Vagina (tissue), 2 donors: ENCODE measurements at regions not wholly inside any gene's neighbourhood (a gene's known extent, or its start where the extent isn't known, plus 50 kb on each side); places are given as distances from the start of the nearest gene placed in this dataset.

ENCODE experiments used
- DNase-seq, 2 donors: peaks; one replicate each; pipeline ENCODE4 v3.0.0-alpha.2; 2017; ENCODE audit errors: extremely low spot score in 2 of 2
- H3K27ac ChIP-seq: fragments of 200-600 bp; sonication (generic); one replicate; pipeline ENCODE4 v1.5.1; 2019
- H3K27me3 ChIP-seq: fragments of 200-600 bp; sonication (generic); one replicate; pipeline ENCODE4 v1.5.1; 2019
- H3K36me3 ChIP-seq, 2 donors: fragments of 200-600 bp; sonication (generic); one replicate each; pipeline ENCODE4 v1.5.1; 2017 to 2019
- H3K4me1 ChIP-seq: fragments of 200-600 bp; sonication (generic); one replicate; pipeline ENCODE4 v1.5.1; 2019
- H3K4me3 ChIP-seq, 2 donors: fragments of 200-600 bp; sonication (generic); 1 replicate in 1 of 2; 2 replicates in 1 of 2; pipeline ENCODE4 v1.5.1; 2016 to 2019
- H3K9me3 ChIP-seq: fragments of 200-600 bp; sonication (generic); one replicate; pipeline ENCODE4 v1.5.1; 2019
- POLR2A ChIP-seq, 2 donors: fragments of 450-650 bp; IDR thresholded peaks; one replicate each; pipeline ENCODE4 v1.6.1; 2017; ENCODE audit warnings: antibody characterized with exemption in 2 of 2, mild to moderate bottlenecking in 2 of 2, moderate library complexity in 2 of 2
- POLR2AphosphoS5 ChIP-seq, 2 donors: sonication (generic); formaldehyde crosslinking; IDR thresholded peaks; one replicate each; pipeline ENCODE4 v1.9.0; 2017; ENCODE audit warnings: antibody characterized with exemption in 2 of 2, mild to moderate bottlenecking in 2 of 2, low read depth in 1 of 2; ENCODE audit not compliant: insufficient read depth in 1 of 2
- intact Hi-C: fragments of 100-400 bp; cut with DNase I; formaldehyde crosslinking; loops from one replicate; pipeline ENCODE4 v1.15.1; 2023
- TF ChIP-seq, protein P1 (sequence below), 3 experiments: fragments of 450-650 bp in 2 of 3; fragments of 200-600 bp in 1 of 3; sonication (generic) in 1 of 3; IDR thresholded peaks; one replicate each; pipeline ENCODE4 v1.5.1; 2017 to 2019; ENCODE audit warnings: antibody characterized with exemption in 3 of 3, mild to moderate bottlenecking in 2 of 3, moderate library complexity in 2 of 3

- Histone ChIP-seq H3K9me3 (no peaks in the 10 kb centered on the region), H3K36me3 (no peaks in the 10 kb centered on the region), H3K4me1 (no peaks in the 10 kb centered on the region), H3K27ac (no peak overlapping the region), H3K4me3 (no peak overlapping the region), H3K27me3 (no peaks in the 10 kb centered on the region)
- intact Hi-C loops = no loop called here
- DNase-seq = no peak
- no peak for TF ChIP-seq POLR2AphosphoS5 (IDR thresholded peaks at IDR 0.05; ENCODE audit: insufficient read depth in 1 of 2, low read depth in 1 of 2)
- TF ChIP-seq, protein P1, sequence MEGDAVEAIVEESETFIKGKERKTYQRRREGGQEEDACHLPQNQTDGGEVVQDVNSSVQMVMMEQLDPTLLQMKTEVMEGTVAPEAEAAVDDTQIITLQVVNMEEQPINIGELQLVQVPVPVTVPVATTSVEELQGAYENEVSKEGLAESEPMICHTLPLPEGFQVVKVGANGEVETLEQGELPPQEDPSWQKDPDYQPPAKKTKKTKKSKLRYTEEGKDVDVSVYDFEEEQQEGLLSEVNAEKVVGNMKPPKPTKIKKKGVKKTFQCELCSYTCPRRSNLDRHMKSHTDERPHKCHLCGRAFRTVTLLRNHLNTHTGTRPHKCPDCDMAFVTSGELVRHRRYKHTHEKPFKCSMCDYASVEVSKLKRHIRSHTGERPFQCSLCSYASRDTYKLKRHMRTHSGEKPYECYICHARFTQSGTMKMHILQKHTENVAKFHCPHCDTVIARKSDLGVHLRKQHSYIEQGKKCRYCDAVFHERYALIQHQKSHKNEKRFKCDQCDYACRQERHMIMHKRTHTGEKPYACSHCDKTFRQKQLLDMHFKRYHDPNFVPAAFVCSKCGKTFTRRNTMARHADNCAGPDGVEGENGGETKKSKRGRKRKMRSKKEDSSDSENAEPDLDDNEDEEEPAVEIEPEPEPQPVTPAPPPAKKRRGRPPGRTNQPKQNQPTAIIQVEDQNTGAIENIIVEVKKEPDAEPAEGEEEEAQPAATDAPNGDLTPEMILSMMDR (IDR thresholded peaks at IDR 0.05) = no peak
- TF ChIP-seq POLR2A (IDR thresholded peaks at IDR 0.05) = no peak
Observed at GRCh38 chr5:25764733-25765132, 1120.0 kb upstream of the CDH10 start.

GRCh38 chr5:25763781-25764180 is 1119.0 kb upstream of the CDH10 start:
- H3K9me3 ChIP-seq = no peaks in the 10 kb centered on the region
- H3K27me3 ChIP-seq = no peaks in the 10 kb centered on the region
- intact Hi-C loops = no loop called here
- no peak overlapping the region for H3K27ac ChIP-seq
- no peaks in the 10 kb centered on the region for H3K4me1 ChIP-seq
- H3K36me3 ChIP-seq = no peaks in the 10 kb centered on the region
- no peak for TF ChIP-seq POLR2AphosphoS5 (IDR thresholded peaks at IDR 0.05; ENCODE audit: insufficient read depth in 1 of 2, low read depth in 1 of 2)
- TF ChIP-seq POLR2A (IDR thresholded peaks at IDR 0.05) = no peak
- TF ChIP-seq, protein P1 (IDR thresholded peaks at IDR 0.05) = no peak
- DNase-seq = no peak
- no peak overlapping the region for H3K4me3 ChIP-seq

DNA sequence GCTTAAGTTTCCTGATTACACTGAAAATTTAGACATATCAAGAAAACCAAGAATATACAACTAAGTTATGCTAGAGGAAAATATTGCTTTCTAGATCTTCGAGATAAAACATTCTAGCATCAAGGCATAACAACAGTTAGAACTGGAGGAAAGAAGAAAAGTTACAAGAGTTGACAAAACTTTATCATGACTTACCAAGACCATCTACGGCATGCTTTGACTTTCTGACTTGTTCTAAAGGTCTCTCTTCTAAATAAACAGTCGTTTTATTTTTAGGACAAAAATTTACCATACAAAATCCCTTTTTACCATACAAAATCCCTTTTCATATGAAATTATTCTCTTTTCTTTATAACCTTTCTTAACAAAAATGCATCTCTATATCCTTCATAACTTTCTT is 1110.1 kb upstream of the CDH10 start:
- Histone ChIP-seq H3K27ac (no peak overlapping the region), H3K9me3 (no peaks in the 10 kb centered on the region), H3K27me3 (no peaks in the 10 kb centered on the region), H3K36me3 (no peaks in the 10 kb centered on the region), H3K4me1 (no peaks in the 10 kb centered on the region), H3K4me3 (no peak overlapping the region)
- no peak for DNase-seq
- intact Hi-C loops = no loop called here
- no peak for TF ChIP-seq POLR2A (IDR thresholded peaks at IDR 0.05)
- TF ChIP-seq, protein P1 (IDR thresholded peaks at IDR 0.05) = no peak
- TF ChIP-seq POLR2AphosphoS5 (IDR thresholded peaks at IDR 0.05; ENCODE audit: insufficient read depth in 1 of 2, low read depth in 1 of 2) = no peak

DNA sequence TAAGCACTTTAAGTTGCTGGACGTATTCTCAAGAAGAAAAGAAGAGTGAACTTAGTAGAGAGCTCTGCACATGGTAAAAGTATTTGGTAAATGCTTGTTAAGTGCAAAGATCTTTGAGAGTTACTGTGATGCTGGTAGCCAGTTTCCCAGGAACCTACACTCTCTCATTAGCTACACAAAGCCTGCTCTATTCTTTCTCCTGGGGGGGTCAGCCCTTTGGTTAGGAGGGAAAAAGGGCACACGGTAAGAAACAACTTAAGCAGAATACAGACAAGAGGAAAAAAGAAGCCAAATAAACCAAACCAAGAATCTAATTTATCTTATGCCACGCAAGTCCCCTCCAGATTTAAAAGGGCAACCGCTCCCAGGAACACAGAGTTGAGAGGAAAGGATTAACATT is 1100.1 kb upstream of the CDH10 start:
- no peak for TF ChIP-seq POLR2AphosphoS5 (IDR thresholded peaks at IDR 0.05; ENCODE audit: insufficient read depth in 1 of 2, low read depth in 1 of 2)
- TF ChIP-seq, protein P1 (IDR thresholded peaks at IDR 0.05) = no peak
- TF ChIP-seq POLR2A (IDR thresholded peaks at IDR 0.05) = no peak
- intact Hi-C loops = loop anchor here (5.0 kb wide), 1 partner anchor 1787 kb away; no protein-coding TSS in a partner anchor
- Histone ChIP-seq H3K9me3 (no peaks in the 10 kb centered on the region), H3K27ac (no peak overlapping the region), H3K36me3 (no peaks in the 10 kb centered on the region), H3K4me3 (no peak overlapping the region), H3K27me3 (no peaks in the 10 kb centered on the region), H3K4me1 (no peaks in the 10 kb centered on the region)
- DNase-seq = no peak

DNA sequence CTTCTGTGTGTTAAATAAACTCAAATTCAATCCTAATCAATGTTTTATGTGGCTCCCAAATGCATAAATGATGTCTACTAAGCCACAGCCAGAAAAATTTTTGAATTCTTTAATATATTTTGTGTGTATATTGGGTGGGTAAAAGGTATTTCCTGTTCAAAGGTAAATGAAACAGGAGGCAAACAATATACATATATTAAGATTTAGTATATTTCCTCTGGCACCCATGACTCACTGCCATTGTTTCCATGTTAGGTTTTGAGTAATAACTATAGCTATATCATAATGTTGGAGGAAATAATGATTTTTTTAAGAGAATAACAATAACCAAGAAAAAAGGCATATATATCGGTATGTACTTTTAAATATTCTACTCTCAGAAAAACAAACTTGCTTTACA is 1071.9 kb upstream of the CDH10 start:
- H3K27ac ChIP-seq = no peak overlapping the region
- no peaks in the 10 kb centered on the region for H3K9me3 ChIP-seq
- no peak for DNase-seq
- no peaks in the 10 kb centered on the region for H3K36me3 ChIP-seq
- H3K4me1 ChIP-seq = no peaks in the 10 kb centered on the region
- intact Hi-C loops = no loop called here
- no peak overlapping the region for H3K4me3 ChIP-seq
- TF ChIP-seq, protein P1 (IDR thresholded peaks at IDR 0.05) = no peak
- TF ChIP-seq POLR2A (IDR thresholded peaks at IDR 0.05) = no peak
- no peak for TF ChIP-seq POLR2AphosphoS5 (IDR thresholded peaks at IDR 0.05; ENCODE audit: insufficient read depth in 1 of 2, low read depth in 1 of 2)
- no peaks in the 10 kb centered on the region for H3K27me3 ChIP-seq
